GM18511 (cell line): ENCODE measurements at regions not wholly inside any gene's neighbourhood (a gene's known extent, or its start where the extent isn't known, plus 50 kb on each side); places are given as distances from the start of the nearest gene placed in this dataset.

ENCODE experiments used
- ATAC-seq: cut with Tn5 transposase; IDR thresholded peaks from one replicate; pipeline ENCODE4 v1.9.1; 2021; ENCODE audit warnings: mild to moderate bottlenecking, moderate library complexity; ENCODE audit not compliant: unreplicated experiment

DNA sequence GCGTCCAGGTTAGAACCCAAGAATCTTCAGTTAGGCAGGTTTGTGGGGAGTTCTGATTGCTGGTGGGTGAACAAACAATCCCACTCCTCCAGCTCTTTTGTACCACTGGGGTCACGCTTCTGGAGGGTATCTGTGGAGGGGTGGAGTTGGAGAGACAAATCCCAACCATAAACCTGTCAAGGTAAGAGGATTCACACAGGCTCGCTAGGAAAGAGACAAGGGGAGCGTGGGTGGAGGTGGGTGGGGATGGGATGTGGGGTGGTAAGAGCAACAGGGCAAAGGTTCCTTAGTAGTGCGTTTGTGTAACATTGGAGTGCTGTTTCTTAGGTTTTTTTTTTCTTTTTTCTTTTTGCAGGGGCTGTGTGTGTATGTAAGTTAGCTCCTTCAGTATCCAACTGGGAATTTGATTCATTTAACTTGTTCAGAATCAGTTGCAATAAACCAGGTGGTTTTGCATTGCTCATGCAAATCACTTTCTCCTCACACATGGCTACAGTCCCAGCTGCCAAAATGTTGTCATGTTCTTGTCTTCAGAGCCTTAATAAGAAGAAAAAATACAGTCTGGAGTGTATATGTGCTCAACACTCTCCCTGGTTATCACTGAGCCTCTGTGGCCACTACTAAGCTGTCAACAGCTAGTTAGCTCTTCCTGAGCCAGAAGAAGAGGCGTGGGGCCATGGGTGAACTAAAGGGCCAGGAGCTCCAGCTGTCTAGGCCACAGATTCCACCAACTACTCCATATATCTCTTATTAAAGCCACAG lies 164.0 kb upstream of the RAD23B start:
- ATAC-seq, result no peak

DNA sequence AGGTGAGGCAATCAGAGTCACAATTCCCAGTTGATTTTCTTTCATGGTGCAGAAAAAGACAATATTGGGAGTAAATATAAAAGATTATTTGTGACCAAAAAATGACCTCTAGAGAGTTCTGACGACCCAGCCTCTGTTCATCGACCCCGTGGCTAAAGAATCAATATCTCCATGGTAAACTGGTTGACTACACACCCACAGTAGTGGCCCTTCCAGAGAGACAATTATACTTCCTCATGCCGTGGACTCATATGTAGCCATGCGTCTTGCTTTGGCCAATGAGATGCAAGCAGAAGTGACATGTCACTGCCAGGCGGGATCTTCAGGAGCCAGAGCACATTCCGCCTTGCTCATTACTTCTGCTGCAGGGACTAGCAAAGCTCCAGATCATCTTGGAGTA lies 163.3 kb upstream of the RAD23B start:
- no peak for ATAC-seq

DNA sequence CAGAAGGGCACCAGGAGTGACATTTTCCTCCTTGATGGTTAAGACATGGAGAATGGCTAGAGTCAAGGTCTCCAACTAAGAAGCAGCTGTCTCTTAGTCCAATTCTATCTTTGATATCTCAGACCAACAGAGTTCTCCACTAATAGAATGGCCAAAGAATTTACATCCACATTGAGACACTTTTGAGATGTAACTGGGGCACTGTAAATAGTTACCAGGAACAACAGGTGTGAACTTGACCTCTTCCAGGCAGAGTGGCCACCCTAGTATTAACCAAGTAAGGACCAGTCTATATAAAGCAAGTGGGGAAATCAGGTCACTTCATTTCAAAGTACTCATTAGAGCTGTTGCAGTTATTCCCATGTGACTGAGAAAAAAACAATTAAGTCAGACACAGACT lies 159.7 kb upstream of the RAD23B start:
- ATAC-seq, result no peak

DNA sequence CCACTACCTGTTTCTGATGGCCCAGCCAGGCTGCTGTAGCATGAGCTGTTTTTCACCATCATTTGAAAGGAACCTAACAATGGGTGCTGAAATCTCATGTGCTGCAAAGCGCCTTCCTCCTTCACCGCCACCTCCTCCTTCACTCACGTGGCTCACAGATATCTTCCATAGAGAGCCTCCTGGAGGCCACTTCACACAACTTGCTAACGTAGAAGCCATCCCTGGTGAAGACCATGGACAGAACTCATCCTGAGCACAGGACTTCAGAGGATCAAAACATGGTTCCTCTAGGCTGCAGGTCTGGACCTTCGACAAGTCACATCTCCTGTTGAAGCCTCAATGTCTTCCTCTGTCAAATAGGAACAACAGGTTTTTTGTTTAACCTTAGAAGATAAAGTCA lies 155.5 kb upstream of the RAD23B start:
- ATAC-seq, result no peak

DNA sequence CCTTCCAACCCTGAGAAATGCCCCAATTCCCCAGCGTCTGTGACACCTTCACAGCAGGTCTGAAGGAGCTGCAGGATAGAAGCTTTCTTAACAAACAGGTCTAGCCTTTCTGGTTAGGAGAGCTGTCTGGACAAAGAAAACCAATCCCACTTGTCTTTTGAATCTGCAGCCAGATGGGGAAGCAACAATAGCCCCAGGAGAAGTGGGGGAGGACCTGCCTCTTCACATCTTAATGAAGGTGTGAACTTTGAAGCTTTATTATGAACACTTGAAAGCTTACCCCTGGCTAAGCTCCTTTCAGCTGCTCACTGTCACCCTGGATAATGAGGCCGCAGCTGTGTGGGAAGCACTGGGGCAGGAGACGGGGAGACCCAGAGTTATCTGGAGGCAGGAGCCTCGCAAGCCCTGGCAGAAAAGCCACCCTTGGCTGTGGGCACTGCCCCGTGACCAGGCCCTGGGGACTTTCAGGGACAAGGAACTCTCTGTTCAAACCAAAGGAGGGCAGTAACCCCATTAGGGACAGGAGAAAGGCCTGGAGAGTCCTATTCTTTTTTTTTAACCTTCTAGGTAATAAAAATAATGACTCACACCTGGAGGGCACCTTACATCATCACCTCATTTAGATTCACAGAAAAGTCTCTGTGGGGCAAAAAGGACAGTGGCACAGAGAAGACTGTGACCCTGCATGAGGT lies 151.8 kb upstream of the RAD23B start:
- no peak for ATAC-seq

DNA sequence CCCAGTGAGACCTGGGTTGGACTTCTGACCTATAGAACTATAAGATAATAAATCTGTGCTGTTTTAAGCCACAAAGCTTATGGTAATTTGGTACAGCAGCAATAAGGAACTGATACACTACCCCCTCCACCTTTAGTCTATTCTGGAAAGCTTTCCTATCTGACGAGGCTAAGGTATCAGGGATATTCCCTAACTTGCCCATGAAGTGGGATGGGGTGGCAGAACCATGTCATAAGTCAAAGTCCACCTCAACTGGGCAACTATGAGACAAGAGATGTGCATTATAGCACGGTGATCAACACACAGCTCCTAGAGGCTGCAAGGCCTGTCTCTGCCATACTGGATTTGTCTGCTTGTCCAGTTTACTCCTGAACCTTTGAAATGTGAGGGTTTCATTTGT lies 146.8 kb upstream of the RAD23B start:
- no peak for ATAC-seq

DNA sequence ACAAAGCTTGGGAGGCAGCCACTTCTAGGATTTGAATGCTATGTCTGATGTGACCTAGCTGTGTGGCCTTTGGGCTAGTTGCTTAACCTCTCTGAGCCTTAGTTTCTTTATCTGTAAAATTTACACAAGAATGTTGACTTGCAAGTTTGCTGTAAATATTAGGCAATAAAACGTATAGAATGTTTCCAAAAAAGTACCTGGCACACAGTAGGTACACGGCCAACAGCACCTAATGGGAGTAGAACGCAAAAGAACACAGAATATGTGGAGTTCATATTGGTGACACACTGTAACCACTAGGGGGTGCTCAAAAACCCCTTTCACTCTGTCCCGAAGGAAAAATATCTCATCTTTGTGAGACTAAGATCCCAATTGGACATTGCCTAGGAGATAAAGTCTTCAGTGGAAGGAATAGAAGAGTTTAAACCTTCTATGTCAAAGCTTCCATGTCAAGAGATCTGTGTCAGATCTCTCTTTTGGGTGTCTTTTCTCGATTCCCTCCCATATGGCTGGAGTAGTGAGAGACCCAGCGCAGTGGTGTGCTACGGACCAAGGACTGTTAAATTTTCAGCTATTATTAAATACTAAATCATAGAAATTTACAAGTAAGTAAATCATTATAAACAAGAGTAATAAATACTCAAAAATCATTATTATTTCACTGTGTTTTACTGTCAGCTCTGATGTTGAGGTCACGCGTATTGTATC lies 145.4 kb upstream of the RAD23B start:
- ATAC-seq, result peak; percentile 63

DNA sequence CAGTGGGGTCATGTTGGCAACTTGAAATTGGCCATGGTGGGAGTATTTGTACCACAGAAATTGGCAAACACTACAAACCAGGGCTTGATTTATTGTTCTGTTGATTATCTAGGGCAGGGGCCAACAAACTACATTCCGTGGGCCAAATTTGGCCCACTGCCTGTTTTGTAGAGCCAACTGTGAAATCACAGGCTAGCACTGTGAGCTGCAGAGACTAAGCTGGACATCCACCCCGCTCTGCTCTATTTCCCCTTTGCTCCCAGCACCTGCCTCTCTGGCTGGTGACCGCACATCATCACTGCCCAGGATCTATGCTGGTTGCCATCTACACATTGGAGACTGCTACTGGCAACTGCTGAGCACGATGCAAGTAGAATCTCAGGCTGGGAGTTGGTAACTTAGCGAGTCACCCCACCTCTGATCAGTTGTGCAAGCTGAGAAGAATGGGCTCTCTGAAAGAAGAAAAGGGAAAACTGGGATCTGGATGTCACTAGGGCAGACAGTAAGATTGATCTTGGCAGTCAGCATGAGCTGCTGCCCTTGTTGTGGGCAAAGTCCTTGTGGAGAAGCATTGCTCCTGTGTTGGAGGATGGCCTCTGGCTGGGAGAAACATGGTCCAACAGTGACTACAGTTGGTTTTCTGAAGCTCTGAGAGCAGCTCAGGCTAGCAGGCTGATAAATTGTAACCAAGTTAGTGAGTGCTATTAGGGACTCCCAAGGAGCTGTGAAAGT lies 144.7 kb upstream of the RAD23B start:
- ATAC-seq, result no peak

DNA sequence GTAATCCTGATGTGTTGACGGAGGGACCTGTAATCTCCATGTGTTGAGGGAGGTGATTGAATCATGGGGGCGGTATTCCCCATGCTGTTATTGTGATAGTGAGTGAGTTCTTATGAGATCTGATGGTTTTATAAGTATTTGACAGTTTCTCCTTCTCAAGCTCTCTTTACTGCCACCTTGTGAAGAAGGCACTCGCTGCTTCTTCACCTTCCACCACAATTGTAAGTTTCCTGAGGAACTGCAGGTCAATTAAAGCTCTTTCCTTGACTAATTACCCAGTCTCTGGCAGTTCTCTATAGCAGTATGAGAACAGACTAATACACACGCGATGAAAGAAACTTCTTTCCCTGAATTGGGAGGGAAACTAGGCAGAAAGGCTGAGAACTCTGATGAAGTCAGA lies 141.1 kb upstream of the RAD23B start:
- no peak for ATAC-seq

DNA sequence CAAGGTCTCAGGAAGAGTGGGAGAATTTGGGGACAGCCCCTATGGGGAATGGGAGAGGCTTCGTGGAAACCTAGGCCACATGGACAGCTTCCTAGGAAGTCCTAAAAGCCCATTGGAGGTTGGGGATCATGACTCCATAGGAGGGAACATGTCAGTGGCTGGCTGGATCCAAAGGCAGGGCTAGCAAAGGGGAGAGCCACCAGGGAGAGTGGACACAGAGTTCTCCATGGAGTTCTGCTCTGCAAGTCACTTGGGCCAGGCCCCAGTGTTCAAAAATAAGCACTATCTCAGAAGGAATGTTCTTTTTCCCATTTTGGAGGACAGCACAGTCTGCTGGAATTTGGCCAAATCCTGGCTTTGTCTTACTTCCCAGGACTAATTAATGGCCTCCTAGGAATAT lies 140.6 kb upstream of the RAD23B start:
- ATAC-seq, result no peak

DNA sequence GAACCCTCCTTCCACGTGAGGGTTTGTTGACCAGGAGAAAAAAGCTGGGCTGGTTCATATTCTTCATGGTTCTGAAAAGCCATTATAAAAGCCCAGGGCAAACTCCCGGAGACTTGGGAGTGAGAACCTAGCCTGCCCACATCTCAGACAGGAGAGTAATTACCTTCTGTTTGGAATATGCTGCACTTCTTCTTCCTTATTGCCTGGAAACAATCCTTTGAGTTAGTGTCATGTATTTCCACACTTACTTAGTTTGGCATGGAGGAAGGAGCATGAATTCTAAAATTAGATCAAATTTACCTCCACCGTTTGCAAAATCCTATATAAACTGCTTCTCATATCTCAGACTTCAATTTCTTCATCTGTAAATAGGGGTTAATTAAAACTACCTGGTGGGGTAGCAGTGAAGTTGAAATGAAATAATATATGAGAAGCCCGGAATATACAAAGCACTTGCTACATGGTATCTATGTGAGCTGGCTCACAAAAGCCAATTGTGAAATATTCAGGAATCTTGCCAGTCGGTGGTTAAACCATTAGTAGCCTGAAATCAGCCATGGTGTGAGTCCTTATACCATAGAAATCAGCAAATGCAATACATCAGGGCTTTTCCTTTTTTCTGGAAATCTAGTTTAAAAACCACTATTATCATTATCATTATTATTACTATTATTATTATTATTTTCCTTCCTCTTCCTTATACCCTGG lies 140.0 kb upstream of the RAD23B start:
- no peak for ATAC-seq

DNA sequence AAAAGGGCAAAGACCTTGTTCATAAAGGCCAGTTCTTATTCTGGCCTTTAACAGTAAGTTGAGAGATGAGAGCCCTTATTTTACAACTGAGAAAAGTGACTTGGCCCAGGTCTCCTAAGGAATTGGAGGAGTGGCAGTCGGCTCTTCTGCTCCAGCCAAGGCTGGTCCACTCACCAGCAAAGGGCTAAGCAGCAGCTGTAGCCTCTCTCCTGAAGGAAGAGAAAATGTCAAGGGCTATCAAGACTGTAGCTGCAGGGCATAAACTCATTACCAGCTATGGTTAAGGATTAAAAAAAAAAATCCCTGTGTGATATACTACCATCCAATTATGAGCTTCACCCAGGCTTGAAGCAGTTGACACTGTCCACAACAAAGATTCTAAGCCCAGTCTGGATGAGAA lies 138.6 kb upstream of the RAD23B start:
- no peak for ATAC-seq

DNA sequence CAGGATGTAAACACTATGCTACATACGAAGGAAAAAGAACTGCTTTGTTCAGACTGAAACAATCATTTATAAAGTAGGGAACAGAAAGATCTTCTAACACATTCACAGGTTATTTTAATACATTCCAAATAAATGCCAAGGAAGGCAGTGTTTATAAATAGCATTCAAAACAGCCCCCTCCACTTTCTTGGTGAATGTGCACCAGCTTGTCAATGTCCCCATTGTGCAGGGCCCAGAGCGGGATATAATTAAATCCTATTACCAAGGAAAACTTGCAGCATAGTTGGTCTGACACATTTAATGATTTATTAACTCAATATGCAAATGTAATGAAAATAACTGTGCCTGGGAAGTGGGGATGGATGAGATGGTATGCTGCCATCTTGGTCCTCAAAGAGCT lies 135.9 kb upstream of the RAD23B start:
- no peak for ATAC-seq

DNA sequence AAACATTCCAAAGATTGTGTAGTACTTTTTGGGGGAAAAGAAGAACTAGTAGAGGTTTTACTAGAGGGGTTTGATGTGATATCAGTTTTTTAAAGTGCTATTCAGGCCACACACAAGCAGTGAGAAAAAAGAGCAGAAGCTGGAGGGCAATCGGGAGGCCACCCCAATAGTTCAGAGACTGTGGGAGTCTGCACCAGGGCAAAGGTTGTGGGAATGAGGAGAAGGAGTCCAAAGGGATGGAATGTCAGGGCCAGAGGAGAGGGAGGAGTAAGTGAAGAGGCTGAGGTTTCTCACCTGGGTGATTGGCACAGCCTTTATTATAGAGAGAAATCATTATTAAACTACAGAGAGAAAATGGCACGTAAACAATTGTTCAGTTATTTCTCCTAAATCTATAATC lies 134.9 kb upstream of the RAD23B start:
- no peak for ATAC-seq

DNA sequence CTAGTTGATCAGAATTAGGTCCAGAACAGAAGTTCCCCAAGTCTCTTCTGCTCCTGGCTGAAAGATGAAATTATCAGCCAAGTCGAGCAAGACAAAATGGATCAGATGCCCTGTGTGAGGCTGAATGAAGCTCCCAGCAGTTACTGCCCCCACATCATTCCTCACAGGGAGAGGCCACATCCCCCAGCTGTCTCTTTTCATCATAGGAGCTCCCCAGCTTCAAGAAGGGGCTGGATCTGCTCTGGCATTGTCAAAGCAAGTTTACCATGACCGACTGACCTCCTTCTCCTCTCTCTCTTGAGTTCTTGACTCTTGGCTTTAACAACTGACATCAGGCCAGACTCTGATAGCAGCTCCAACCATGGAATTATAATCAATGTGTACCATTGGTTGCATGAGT lies 133.3 kb upstream of the RAD23B start:
- ATAC-seq, result no peak

DNA sequence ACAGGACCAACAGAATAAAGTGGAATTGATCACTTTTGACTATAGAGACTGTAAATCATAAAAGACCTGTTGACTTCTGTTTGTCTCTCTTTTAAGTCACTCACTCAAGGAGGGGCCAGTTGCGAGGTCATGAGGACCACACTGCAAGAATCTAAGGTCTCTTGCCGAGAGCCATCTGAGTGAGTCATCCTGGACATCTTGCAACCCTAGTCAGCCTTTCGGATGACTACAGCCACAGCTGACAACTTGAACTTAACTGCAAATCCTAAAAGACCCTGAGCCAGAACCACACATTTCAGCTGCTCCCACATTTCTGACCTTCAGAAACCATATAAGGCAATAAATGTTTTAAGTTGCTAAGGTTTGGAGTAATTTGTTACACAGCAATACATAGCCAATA lies 129.7 kb upstream of the RAD23B start:
- ATAC-seq, result no peak

DNA sequence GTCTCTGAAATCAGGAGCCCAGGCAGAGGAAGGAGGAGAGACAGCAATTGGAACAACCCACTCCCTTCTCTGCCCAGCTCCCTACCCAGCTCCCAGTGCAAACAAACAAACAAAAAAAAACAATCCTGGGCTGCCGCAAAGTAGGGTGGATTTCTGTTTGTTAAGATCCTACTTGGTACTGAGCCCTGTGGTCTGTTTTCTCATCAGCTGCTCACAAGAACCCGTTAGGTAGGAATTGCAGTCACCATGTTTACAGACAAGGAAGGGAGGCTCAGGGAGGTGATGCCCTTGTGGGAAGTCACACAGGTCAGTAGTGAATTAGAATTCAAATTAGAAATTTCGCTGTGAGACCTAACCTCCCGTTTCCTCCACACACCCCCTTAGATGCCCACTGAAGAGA lies 128.8 kb upstream of the RAD23B start:
- no peak for ATAC-seq

DNA sequence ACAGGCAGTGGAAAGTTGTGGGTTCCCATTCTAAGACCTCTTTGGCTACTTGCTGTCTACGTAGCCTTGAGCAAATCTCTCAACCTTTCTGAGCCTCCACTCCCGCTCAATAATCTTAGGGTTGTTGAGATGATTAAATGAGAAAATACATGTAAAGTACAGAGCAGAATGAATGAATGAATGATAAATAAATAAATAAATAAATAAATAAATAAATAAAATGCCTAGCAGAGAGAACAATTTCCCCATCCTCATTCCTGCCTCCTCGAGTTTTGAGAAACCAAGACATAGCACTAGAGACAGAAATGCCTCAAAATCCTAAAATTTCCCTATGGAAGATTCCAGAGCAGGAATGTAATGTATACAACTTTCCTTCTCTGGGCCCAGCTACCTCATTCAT lies 128.3 kb upstream of the RAD23B start:
- no peak for ATAC-seq

DNA sequence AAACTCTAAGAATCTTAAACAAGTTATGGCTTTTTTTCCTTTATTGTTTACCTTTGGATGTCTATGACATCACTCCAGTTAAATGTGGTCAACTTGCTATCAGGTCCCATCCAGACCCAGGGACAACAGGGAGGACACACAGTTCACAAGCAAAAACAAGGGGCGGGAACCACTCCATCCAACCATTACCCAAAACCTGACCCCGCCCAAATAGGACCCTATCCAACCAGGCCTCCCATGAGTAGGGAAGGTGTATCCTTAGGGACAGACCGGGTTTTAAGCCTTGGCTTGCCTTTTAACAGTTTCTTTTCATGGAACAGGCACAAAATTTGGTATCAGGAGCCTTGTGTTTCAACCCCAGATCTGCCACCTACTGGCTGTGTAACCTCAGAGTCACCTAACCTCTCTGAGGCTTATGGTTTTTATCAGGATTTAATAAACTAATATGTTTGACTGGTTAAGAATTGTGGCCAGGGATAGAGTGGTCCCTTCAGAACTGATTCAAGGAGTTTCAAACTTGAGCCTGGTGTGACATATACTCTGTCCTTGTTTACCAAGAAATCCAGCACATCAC lies 127.7 kb upstream of the RAD23B start:
- no peak for ATAC-seq

DNA sequence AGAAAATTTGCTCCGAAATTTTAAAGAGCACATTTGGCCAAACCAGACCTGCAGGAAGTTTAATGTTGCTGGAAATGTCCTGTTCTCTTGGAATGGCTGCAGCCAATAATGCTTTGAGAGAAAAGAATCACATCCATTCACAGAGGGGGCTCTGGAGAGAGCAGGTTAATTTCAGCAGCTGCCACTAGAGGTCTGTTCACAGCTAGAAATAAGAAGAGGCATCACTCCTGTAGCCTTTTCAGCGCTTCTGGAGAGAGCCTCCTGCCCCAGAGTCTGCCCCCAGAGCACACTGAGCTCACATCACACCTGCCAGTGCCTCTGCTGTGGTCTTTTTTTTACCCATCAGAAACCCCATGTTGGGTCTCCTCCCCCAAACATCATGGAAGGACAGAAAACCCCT lies 124.8 kb upstream of the RAD23B start:
- ATAC-seq, result peak; percentile 85

DNA sequence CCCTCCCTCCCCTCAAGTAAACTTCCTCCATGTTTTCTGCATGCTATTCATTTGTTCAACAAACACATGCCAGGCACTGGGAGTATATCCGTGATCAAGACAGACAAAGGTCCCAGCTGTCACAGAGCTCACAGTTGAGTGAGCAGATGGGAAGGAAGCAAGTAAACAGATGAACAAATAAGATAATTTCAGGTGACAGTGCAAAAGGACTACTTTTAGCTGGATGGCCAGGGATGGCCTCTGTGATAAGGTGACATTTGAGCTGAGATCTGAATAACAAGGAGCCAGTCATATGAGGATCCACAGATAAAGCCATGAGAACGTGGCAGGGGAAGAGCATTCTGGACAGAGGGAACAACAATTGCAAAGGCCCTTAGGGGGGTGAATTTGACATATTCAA lies 121.7 kb upstream of the RAD23B start:
- no peak for ATAC-seq
